ENCODE measurements at regions not wholly inside any gene's neighbourhood (a gene's known extent, or its start where the extent isn't known, plus 50 kb on each side); places are given as distances from the start of the nearest gene placed in this dataset.

DNA sequence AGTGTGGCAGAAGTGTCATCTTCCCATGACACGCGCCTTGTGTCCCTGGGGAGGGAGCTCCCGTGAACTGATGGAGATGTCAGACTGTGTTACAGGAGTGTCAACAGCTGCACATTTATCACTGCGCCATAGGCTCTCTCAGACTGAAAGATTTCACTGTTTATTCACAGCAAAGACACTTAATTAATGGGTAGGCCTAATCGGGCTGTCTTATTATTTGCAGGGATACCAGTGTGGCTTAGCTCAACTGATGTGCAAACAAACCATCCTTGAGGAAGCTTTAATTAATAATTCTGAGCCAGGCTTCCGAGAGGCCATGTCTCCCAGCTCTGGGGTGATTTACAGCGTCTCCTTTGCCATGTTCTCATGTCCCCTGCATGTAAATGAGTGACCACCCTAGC lies 771.0 kb downstream of the QKI start:
- H2AFZ ChIP-seq (replicated peaks; ENCODE audit: low read length, poor library complexity) = no peak overlapping the region

More for the DNA sequence above, 771.0 kb downstream of the QKI start:
- Histone ChIP-seq H3K9ac (ENCODE audit: low read depth, low read length) (no peak overlapping the region), H3K9me1 (ENCODE audit: insufficient read depth, low read length) (no peaks in the 10 kb centered on the region), H3K4me3 (ENCODE audit: insufficient read depth, low read depth, low read length) (no peak overlapping the region), H4K91ac (ENCODE audit: insufficient read depth, low read depth, low read length) (no peak overlapping the region), H2AK9ac (replicated peaks; ENCODE audit: low read depth, low read length, poor library complexity) (no peak overlapping the region), H3K27me3 (ENCODE audit: control insufficient read depth, insufficient read depth, low read length) (no peaks in the 10 kb centered on the region), H3K14ac (replicated peaks; ENCODE audit: low read depth, low read length) (no peak overlapping the region), H3K36me3 (ENCODE audit: control insufficient read depth, insufficient read depth, low read length) (no peaks in the 10 kb centered on the region), H3K4me1 (ENCODE audit: control insufficient read depth, insufficient read depth, low read length) (no peaks in the 10 kb centered on the region), H3K56ac (ENCODE audit: extremely low read depth, insufficient read depth, low read length) (no peak overlapping the region), H3K79me1 (ENCODE audit: low read depth in 1 of 2, low read length in 2 of 2) (no peaks in the 10 kb centered on the region), H2AK5ac (ENCODE audit: low read depth, low read length) (no peak overlapping the region), H2BK15ac (ENCODE audit: low read depth, low read length) (no peak overlapping the region), H3K23ac (ENCODE audit: low read depth, low read length) (no peak overlapping the region), H3K18ac (ENCODE audit: low read depth, low read length) (no peak overlapping the region), H3K27ac (ENCODE audit: insufficient read depth, low read length) (no peak overlapping the region), H2BK5ac (ENCODE audit: low read depth, low read length, poor library complexity, severe bottlenecking) (no peak overlapping the region), H4K20me1 (ENCODE audit: insufficient read depth, low read length) (no peaks in the 10 kb centered on the region), H3K9me3 (ENCODE audit: control insufficient read depth, insufficient read depth, low read length) (peaks cover 27% of the 10 kb centered on the region), H3K4ac (ENCODE audit: low read depth, low read length) (no peak overlapping the region), H4K5ac (ENCODE audit: low read depth, low read length) (no peak overlapping the region), H3K4me2 (ENCODE audit: low read depth, low read length) (no peak overlapping the region), H4K8ac (ENCODE audit: low read depth in 2 of 2, low read length in 2 of 2) (no peak overlapping the region), H2BK20ac (ENCODE audit: low read depth, low read length) (no peak overlapping the region), H2BK120ac (ENCODE audit: low read depth, low read length) (no peak overlapping the region)
- no TSS peak for BruUV-seq (replicated peaks)
- ATAC-seq (ENCODE audit: low read depth) (no peak), DNase-seq (no peak)
- intact Hi-C loops (cut with micrococcal nuclease) (no loop called here), dilution Hi-C loops (cut with HindIII; ENCODE audit: low sequenced_read_pairs, unreplicated experiment) (no loop called here), in situ Hi-C loops (cut with MboI; ENCODE audit: low sequenced_read_pairs) (no loop called here)
- ChIA-PET POLR2A (ENCODE audit: unreplicated experiment) (no interaction called here), CTCF (no interaction called here)
- WGBS, 2 experiments (ENCODE audit: extremely low coverage in 2 of 2, insufficient read length in 1 of 2) = no CpG with 5 or more reads among the region's 7 CpGs
- TF ChIP-seq USF2 (IDR thresholded peaks at IDR 0.05; ENCODE audit: low read depth, low read length) = no peak
- TF ChIP-seq RCOR1 (IDR thresholded peaks at IDR 0.05; ENCODE audit: insufficient replicate concordance, low read length) = no peak
- TF ChIP-seq RFX5 (IDR thresholded peaks at IDR 0.05; ENCODE audit: low read depth, low read length) = no peak
- TF ChIP-seq MAFK (IDR thresholded peaks at IDR 0.05; ENCODE audit: low read depth, low read length) = no peak
- TF ChIP-seq FOS (IDR thresholded peaks at IDR 0.05; ENCODE audit: low read depth, low read length) = no peak
- TF ChIP-seq, protein P1, sequence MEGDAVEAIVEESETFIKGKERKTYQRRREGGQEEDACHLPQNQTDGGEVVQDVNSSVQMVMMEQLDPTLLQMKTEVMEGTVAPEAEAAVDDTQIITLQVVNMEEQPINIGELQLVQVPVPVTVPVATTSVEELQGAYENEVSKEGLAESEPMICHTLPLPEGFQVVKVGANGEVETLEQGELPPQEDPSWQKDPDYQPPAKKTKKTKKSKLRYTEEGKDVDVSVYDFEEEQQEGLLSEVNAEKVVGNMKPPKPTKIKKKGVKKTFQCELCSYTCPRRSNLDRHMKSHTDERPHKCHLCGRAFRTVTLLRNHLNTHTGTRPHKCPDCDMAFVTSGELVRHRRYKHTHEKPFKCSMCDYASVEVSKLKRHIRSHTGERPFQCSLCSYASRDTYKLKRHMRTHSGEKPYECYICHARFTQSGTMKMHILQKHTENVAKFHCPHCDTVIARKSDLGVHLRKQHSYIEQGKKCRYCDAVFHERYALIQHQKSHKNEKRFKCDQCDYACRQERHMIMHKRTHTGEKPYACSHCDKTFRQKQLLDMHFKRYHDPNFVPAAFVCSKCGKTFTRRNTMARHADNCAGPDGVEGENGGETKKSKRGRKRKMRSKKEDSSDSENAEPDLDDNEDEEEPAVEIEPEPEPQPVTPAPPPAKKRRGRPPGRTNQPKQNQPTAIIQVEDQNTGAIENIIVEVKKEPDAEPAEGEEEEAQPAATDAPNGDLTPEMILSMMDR (conservative IDR thresholded peaks at IDR 0.05; ENCODE audit: low read depth, low read length) = no peak
- TF ChIP-seq RAD21 (IDR thresholded peaks at IDR 0.05; ENCODE audit: low read length) = no peak
- no peak for TF ChIP-seq SMC3 (IDR thresholded peaks at IDR 0.05; ENCODE audit: low read depth, low read length)
- TF ChIP-seq CEBPB (IDR thresholded peaks at IDR 0.05; ENCODE audit: low read depth, low read length) = no peak
- TF ChIP-seq NFE2L2 (IDR thresholded peaks at IDR 0.05; ENCODE audit: low read depth, low read length) = no peak
- no peak for TF ChIP-seq CHD1 (IDR thresholded peaks at IDR 0.05; ENCODE audit: low read depth, low read length)
- TF ChIP-seq ELK1 (IDR thresholded peaks at IDR 0.05; ENCODE audit: borderline replicate concordance, low read depth, low read length) = no peak
- no peak for TF ChIP-seq MAZ (IDR thresholded peaks at IDR 0.05; ENCODE audit: borderline replicate concordance, low read depth, low read length)
- no peak for TF ChIP-seq MXI1 (IDR thresholded peaks at IDR 0.05; ENCODE audit: borderline replicate concordance, low read depth, low read length)
- TF ChIP-seq POLR2A (IDR thresholded peaks at IDR 0.05; ENCODE audit: low read depth, low read length) = no peak
- TF ChIP-seq BHLHE40 (IDR thresholded peaks at IDR 0.05; ENCODE audit: low read depth, low read length) = no peak

All from IMR-90 (cell line).